ENCODE measurements at regions not wholly inside any gene's neighbourhood (a gene's known extent, or its start where the extent isn't known, plus 50 kb on each side); places are given as distances from the start of the nearest gene placed in this dataset.
A peak's percentile ranks its signal among the peaks of the same experiment; 100 is the strongest.

- TF ChIP-seq ZNF668 (CRISPR knock-in tag; IDR thresholded peaks at IDR 0.05) (no peak), CXXC5 (CRISPR knock-in tag; IDR thresholded peaks at IDR 0.05) (no peak), RFX5 (IDR thresholded peaks at IDR 0.05; ENCODE audit: low read depth, low read length) (no peak), FOXJ2 (tag; IDR thresholded peaks at IDR 0.05) (no peak), FOXM1 (IDR thresholded peaks at IDR 0.05; ENCODE audit: low read depth) (no peak), FOXM1 (CRISPR knock-in tag; IDR thresholded peaks at IDR 0.05; ENCODE audit: low read depth) (no peak), RAD21 (CRISPR knock-in tag; conservative IDR thresholded peaks at IDR 0.05 in 1 of 2, IDR thresholded peaks at IDR 0.05 in 1 of 2) (peak; percentile 88 to 92), PYGO2 (tag; IDR thresholded peaks at IDR 0.05) (no peak), HNRNPUL1 (IDR thresholded peaks at IDR 0.05; ENCODE audit: low read length) (no peak), SMARCC2 (IDR thresholded peaks at IDR 0.05; ENCODE audit: low read depth) (no peak), POLR2A (conservative IDR thresholded peaks at IDR 0.05) (no peak), ETV6 (IDR thresholded peaks at IDR 0.05; ENCODE audit: borderline replicate concordance in 1 of 2, low read depth in 2 of 2, low read length in 1 of 2) (no peak), ETV6 (CRISPR knock-in tag; IDR thresholded peaks at IDR 0.05; ENCODE audit: borderline replicate concordance) (no peak), SMARCA4 (IDR thresholded peaks at IDR 0.05) (no peak), ZNF830 (CRISPR knock-in tag; IDR thresholded peaks at IDR 0.05) (no peak), ZNF134 (CRISPR knock-in tag; conservative IDR thresholded peaks at IDR 0.05) (no peak), SMARCA5 (IDR thresholded peaks at IDR 0.05) (peak; percentile 85), HIVEP1 (CRISPR knock-in tag; IDR thresholded peaks at IDR 0.05) (no peak), HDAC2 (IDR thresholded peaks at IDR 0.05) (peak; percentile 71; the same call in 1 of the 2 replicates), ZNF436 (CRISPR knock-in tag; IDR thresholded peaks at IDR 0.05) (no peak), RNF2 (IDR thresholded peaks at IDR 0.05) (no peak), ZNF324 (CRISPR knock-in tag; IDR thresholded peaks at IDR 0.05) (no peak), ADNP (tag; IDR thresholded peaks at IDR 0.05) (peak; percentile 81), PKNOX1 (IDR thresholded peaks at IDR 0.05) (no peak), TFAP4 (CRISPR knock-in tag; IDR thresholded peaks at IDR 0.05; ENCODE audit: borderline replicate concordance) (no peak), ARID2 (IDR thresholded peaks at IDR 0.05) (peak; percentile 55; the same call in 1 of the 2 replicates), NONO (IDR thresholded peaks at IDR 0.05; ENCODE audit: low read depth in 2 of 2, low read length in 1 of 2) (no peak), ZBTB17 (CRISPR knock-in tag; IDR thresholded peaks at IDR 0.05) (no peak), GTF2A2 (tag; IDR thresholded peaks at IDR 0.05) (no peak), ZBTB5 (IDR thresholded peaks at IDR 0.05) (no peak)
Observed at GRCh38 chr3:139111392-139112229, 66.9 kb upstream of the PRR23C start (continued).
